SW480 (cell line): ENCODE measurements at regions not wholly inside any gene's neighbourhood (a gene's known extent, or its start where the extent isn't known, plus 50 kb on each side); places are given as distances from the start of the nearest gene placed in this dataset.

Experiments
- DNase-seq: peaks from one replicate; pipeline ENCODE4 v3.0.0-alpha.2; 2016; ENCODE audit warnings: low spot score

GRCh38 chr21:35222541-35222941 is 173.4 kb upstream of the RUNX1 start:
- DNase-seq = no peak

GRCh38 chr21:35222021-35222420 is 172.9 kb upstream of the RUNX1 start:
- no peak for DNase-seq

GRCh38 chr21:35220301-35220700 is 171.2 kb upstream of the RUNX1 start:
- no peak for DNase-seq

GRCh38 chr21:35219719-35220118 is 170.6 kb upstream of the RUNX1 start:
- DNase-seq = no peak

DNA sequence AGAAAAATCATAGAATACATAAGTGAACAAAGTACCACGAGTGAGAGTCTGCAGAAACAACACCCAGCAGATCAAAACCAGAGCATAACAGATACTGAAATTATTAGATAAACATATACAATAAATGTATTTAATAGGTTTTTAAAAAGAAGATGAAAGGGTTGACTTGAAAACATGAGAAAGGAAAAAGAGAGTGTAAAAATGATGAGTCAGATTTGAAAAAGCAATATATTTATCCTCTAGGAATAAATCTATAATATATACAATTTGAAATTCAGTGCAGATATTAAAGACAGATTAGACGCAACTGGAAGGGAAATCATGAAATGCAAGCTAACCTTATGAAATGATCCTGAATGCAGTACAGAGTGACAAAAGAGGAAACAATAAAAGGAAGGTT is 170.2 kb upstream of the RUNX1 start:
- DNase-seq = no peak

DNA sequence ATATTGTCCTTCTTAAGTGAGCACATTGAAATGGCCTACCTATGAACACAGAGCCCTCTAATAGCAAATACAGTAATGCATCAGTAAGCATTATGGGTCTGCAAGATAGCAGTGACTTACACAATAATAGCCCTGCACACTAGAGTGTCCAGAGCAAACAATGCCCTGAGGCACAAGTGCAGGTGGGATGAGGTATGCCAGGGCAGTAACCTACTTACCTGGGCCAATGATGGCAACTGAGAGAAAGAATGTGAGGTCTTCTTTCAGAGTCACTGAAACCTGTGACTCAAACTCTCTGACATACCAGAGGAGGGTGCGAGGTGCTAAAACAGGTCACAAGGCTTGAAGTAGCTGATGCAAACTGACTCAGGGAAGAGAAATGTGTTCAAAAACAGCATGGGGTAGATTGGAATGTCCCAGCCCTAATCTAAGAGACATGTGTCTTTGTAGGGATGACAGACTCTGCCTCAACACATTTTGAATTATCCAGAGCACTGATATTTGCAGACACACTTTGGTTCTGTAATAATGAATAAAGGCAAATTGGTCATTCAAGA is 168.5 kb upstream of the RUNX1 start:
- peak; percentile 88 for DNase-seq

- no peak for DNase-seq
Measured at GRCh38 chr21:35216996-35217395, 167.9 kb upstream of the RUNX1 start.

- DNase-seq = no peak
Measured at GRCh38 chr21:35215870-35216269, 166.8 kb upstream of the RUNX1 start.

DNA sequence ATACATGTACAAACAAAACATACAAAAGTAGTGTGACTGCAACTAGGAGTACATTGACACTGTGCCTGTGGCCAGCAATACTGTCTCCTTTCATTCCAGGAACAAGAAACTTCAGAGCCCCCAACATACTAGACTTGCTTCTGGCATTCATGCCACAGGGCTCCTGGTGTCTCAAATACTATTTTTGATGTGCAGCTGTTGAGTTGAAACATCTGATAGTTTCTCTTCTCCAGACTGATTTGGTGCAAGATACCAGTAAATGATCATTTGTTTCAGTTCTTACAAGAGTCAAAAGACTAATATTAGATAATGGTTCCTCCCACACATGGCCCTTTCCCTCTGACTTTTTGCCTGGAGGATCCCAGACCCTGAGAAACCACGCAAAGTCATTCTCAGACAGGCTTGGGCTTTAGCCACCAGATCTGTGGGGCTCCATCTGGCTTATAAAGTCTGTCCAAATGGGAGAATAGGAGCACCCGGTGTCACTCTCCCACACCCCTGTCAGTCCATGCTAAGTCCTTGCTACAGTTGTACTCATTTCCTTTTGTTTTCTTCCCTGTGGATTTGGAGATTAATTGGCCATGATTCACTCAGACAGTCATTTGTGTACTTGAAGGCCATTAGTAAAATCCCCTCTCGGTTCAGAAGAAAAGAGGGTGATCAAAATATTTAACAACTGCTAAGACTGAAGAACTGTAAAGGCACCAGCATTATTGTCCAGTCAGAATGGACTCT is 163.5 kb upstream of the RUNX1 start:
- DNase-seq = no peak

GRCh38 chr21:35211782-35212181 is 162.7 kb upstream of the RUNX1 start:
- DNase-seq = no peak

GRCh38 chr21:35210093-35210492 is 161.0 kb upstream of the RUNX1 start:
- no peak for DNase-seq

GRCh38 chr21:35208810-35209517 is 159.9 kb upstream of the RUNX1 start:
- no peak for DNase-seq

- no peak for DNase-seq
Measured at GRCh38 chr21:35208104-35208503, 159.0 kb upstream of the RUNX1 start.

DNA sequence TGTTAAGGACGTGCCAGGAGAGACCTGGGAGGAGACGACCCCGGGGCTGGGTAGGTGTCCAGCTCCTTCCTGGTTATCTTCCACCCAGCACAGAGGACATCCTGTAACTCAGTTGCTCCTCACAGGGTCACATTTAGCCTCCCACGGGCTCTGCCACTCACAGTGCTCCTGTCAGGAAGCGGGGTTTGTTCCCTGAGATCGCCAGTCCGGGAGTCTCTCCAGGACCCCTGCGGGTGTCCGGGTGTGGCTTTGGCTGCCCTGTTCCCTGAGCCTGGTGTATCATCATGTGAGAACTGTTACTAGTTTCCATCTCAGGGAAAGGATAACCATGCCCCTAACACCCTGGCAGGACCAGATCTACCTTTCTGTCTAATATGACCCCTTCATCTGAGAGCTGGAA is 158.2 kb upstream of the RUNX1 start:
- no peak for DNase-seq

DNA sequence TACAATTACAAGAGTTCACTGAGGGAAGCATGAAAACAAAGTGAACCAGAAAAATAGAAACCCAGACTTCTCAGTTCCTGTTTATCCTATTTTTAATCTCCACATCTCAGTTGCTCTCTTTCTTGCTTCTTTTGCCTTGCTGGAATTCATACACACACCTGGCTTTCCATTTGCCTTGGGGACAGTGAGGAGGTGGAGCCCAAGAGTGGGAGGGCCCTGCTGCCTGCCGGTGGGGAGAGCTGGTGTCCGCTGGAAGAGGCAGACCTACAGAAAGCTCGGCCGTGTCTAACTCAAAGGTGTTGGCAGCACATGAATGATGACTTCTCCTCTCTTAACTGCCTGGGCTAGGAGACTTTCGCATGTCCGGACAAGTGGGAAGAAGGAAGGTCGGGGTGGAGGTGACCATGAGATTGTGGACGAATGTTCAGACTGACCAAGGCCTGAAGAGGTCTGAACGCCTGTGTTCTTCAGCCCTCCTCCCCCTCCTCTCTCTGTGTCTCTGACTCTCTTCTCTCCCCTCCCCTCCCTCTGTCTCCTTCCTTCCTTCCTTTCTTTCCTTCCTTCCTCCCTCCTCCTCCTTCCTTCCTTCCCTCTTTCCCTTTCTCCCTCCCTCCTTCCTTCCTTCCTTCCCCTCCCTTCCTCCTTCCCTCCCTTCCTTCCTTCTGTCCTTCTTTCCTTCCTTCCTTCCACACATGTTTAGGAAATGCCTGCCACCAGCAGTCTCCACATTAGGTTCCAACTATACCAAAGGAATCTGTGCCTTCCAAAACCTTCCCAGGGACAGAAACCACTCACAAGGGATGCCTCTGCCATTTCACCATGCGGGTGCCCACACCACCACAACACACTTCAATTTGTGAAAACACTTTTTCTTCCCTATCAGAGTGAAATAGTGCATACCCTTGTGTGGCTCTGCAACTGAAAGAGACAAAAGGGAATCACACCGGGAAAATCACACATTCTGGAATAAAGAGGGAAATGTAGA is 157.3 kb upstream of the RUNX1 start:
- peak; percentile 56 for DNase-seq

- no peak for DNase-seq
Measured at GRCh38 chr21:35204850-35205541, 155.9 kb upstream of the RUNX1 start.

- DNase-seq = no peak
Measured at GRCh38 chr21:35204125-35204524, 155.0 kb upstream of the RUNX1 start.

DNA sequence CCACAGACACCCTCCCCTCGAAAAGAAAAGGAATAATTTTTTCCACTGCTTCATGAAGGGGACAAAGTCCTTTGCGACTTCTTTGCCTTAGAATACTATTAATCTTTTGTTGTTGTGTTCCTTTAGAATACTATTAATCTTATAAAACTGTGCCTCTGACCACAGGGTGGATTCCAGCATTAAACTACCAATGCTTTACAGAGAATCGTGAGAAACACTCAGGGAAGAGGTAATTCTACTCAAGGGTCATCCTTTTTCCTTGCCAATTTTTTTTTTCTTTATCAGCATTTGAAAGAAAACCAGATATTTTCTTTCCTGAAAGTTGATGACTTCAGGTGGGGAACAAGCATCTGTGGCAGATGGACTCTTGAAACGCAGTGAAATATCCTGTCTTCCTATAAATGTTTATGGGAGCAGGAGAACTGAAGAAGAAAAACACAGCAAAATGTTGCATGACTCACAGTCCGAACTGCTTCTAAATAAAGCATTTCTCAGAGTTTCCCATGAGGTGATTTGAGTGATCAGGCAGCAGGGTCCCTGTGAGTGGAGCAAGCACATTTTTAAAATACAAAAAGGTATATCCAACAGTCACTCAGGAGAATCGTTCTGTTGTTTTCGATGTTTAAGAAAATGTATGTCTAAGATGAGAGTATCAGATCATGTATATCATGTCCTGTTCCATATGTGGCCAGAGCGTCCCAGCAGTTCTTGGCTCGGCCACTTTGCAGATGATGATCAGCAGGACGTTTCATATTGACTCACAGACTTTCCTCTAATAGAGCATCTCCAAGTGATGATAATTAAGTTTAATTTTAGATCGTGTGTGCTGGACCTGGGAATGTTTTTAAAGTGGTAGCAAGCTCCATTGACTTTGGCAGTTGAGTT is 154.2 kb upstream of the RUNX1 start:
- DNase-seq = no peak

GRCh38 chr21:35202431-35202830 is 153.3 kb upstream of the RUNX1 start:
- DNase-seq = no peak

DNA sequence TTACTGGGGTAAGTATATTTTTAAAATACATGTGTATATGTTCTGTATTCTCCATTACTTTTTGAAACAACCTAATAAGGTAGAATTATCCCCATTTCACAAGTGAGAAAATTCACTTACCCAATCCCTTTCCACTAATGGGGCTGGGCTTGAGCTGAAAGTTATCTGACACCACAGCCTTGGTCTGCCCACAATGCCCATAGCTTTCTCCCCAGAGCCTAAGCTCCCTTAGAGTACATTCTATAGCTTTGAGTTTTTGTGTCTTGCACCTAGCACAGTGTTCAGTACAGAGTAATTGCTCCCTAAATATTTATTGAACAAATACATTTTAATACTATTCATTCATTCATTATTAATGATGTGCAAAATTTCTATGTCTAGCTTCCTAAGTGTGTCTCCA is 152.7 kb upstream of the RUNX1 start:
- no peak for DNase-seq

DNA sequence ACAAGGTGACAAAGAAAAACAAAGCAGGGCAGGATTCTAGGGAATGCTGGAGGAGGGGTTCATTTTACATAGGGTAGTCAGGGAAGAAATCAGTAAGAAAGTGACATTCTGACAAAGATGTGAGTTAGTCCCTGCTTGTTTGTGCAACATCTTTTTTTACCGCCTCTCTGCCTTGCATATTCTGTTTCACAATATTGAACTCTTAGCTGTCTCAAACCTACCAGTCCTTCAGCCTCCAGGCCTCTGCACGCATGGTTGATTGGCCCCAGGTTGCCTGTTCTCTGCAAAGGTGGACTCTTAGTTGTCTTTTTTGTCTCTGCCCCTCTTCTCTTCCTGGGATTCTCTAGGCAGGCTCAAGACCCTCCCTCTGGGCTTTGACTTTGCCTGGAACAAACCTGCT is 152.2 kb upstream of the RUNX1 start:
- no peak for DNase-seq
